Putamen (tissue), 1 donor: ENCODE measurements at regions not wholly inside any gene's neighbourhood (a gene's known extent, or its start where the extent isn't known, plus 50 kb on each side); places are given as distances from the start of the nearest gene placed in this dataset.

ENCODE experiments used
- DNase-seq: peaks from one replicate; pipeline ENCODE4 v3.0.0-alpha.2; 2016; ENCODE audit warnings: low spot score

- DNase-seq = no peak
Measured at GRCh38 chr2:121860758-121861227, 105.3 kb downstream of the TSN start.

- no peak for DNase-seq
Measured at GRCh38 chr2:121862286-121862685, 106.8 kb downstream of the TSN start.

- DNase-seq = no peak
Measured at GRCh38 chr2:121865914-121866313, 110.5 kb downstream of the TSN start.

GRCh38 chr2:121866789-121867188 lies 111.3 kb downstream of the TSN start:
- DNase-seq = no peak

GRCh38 chr2:121868652-121869051 lies 113.2 kb downstream of the TSN start:
- DNase-seq = no peak

GRCh38 chr2:121869363-121869762 lies 113.9 kb downstream of the TSN start:
- DNase-seq = no peak

GRCh38 chr2:121869873-121870272 lies 114.4 kb downstream of the TSN start:
- DNase-seq = no peak

- no peak for DNase-seq
Measured at GRCh38 chr2:121872651-121873050, 117.2 kb downstream of the TSN start.

- DNase-seq = no peak
Measured at GRCh38 chr2:121873864-121874263, 118.4 kb downstream of the TSN start.

- DNase-seq = no peak
Measured at GRCh38 chr2:121875585-121876185, 120.2 kb downstream of the TSN start.

GRCh38 chr2:121877366-121877765 lies 121.9 kb downstream of the TSN start:
- no peak for DNase-seq

GRCh38 chr2:121880283-121880682 lies 124.8 kb downstream of the TSN start:
- no peak for DNase-seq

GRCh38 chr2:121881038-121881437 lies 125.6 kb downstream of the TSN start:
- no peak for DNase-seq

GRCh38 chr2:121881950-121882349 lies 126.5 kb downstream of the TSN start:
- DNase-seq = no peak

GRCh38 chr2:121884078-121884477 lies 128.6 kb downstream of the TSN start:
- DNase-seq = no peak

- DNase-seq = no peak
Measured at GRCh38 chr2:121884511-121884921, 129.1 kb downstream of the TSN start.

GRCh38 chr2:121886059-121886458 lies 130.6 kb downstream of the TSN start:
- DNase-seq = no peak

GRCh38 chr2:121887513-121888188 lies 132.2 kb downstream of the TSN start:
- DNase-seq = no peak

GRCh38 chr2:121888189-121888557 lies 132.7 kb downstream of the TSN start:
- no peak for DNase-seq

- DNase-seq = no peak
Measured at GRCh38 chr2:121890041-121890440, 134.6 kb downstream of the TSN start.

GRCh38 chr2:121895723-121896571 lies 140.5 kb downstream of the TSN start:
- DNase-seq = no peak

- no peak for DNase-seq
Measured at GRCh38 chr2:121897335-121897970, 142.0 kb downstream of the TSN start.

- no peak for DNase-seq
Measured at GRCh38 chr2:121898483-121898882, 143.0 kb downstream of the TSN start.
